Endodermal cell (in vitro differentiated cells): ENCODE measurements at regions not wholly inside any gene's neighbourhood (a gene's known extent, or its start where the extent isn't known, plus 50 kb on each side); places are given as distances from the start of the nearest gene placed in this dataset.

Source experiments
- DNase-seq: peaks from one replicate; pipeline ENCODE4 v3.0.0-alpha.2; 2017
- H3K27ac ChIP-seq: 2 replicates; pipeline ENCODE4 v1.5.1; 2013; ENCODE audit warnings: mild to moderate bottlenecking, low read depth, low read length, moderate library complexity
- H3K27me3 ChIP-seq: 2 replicates; pipeline ENCODE4 v1.6.1; 2013; ENCODE audit warnings: mild to moderate bottlenecking, low read length, moderate library complexity; ENCODE audit not compliant: insufficient read depth, control insufficient read depth, poor library complexity, severe bottlenecking
- H3K36me3 ChIP-seq: 2 replicates; pipeline ENCODE4 v1.7.0; 2013; ENCODE audit warnings: mild to moderate bottlenecking, low read length, moderate library complexity; ENCODE audit not compliant: control insufficient read depth, insufficient read depth
- H3K4me1 ChIP-seq: one replicate; pipeline ENCODE4 v1.7.0; 2013; ENCODE audit warnings: low read length; ENCODE audit not compliant: control insufficient read depth, insufficient read depth
- H3K4me3 ChIP-seq: 2 replicates; pipeline ENCODE4 v1.5.1; 2013; ENCODE audit warnings: mild to moderate bottlenecking, low read length, moderate library complexity
- H3K9ac ChIP-seq: 2 replicates; pipeline ENCODE4 v1.6.1; 2013; ENCODE audit warnings: mild to moderate bottlenecking, low read length, moderate library complexity; ENCODE audit not compliant: poor library complexity, severe bottlenecking; ENCODE audit errors: extremely low read depth
- H3K9me3 ChIP-seq: 2 replicates; pipeline ENCODE4 v1.6.1; 2013; ENCODE audit warnings: mild to moderate bottlenecking, low read length, moderate library complexity; ENCODE audit not compliant: control insufficient read depth
- H3K27ac Mint-ChIP-seq: 2 replicates; pipeline ENCODE4 v1.8.0; 2020; ENCODE audit warnings: mixed read lengths
- H3K27me3 Mint-ChIP-seq: 2 replicates; pipeline ENCODE4 v1.8.0; 2021; ENCODE audit warnings: mild to moderate bottlenecking, mixed read lengths; ENCODE audit not compliant: insufficient read depth
- H3K36me3 Mint-ChIP-seq: 2 replicates; pipeline ENCODE4 v1.8.0; 2020; ENCODE audit warnings: low read depth, mixed read lengths
- H3K4me1 Mint-ChIP-seq: 2 replicates; pipeline ENCODE4 v1.8.0; 2020; ENCODE audit warnings: mixed read lengths
- H3K4me3 Mint-ChIP-seq: 2 replicates; pipeline ENCODE4 v1.8.0; 2020; ENCODE audit warnings: mild to moderate bottlenecking, moderate library complexity, mixed read lengths
- H3K9me3 Mint-ChIP-seq: 2 replicates; pipeline ENCODE4 v1.8.0; 2020; ENCODE audit warnings: mild to moderate bottlenecking, mixed read lengths
- WGBS, 2 experiments: methylation state at CpG; one replicate each; pipeline versions ENCODE4 v1.1.5 to v1.1.7; 2013; ENCODE audit warnings: missing lambda C conversion rate in 2 of 2, mixed read lengths in 1 of 2; ENCODE audit not compliant: insufficient coverage in 1 of 2, insufficient read length in 1 of 2; 5-methylcytosine and 5-hydroxymethylcytosine counted together
- TF ChIP-seq, protein P1 (sequence below): fragments of 200-600 bp; sonication (generic); conservative IDR thresholded peaks from 2 replicates; pipeline ENCODE4 v1.5.0; 2021; ENCODE audit warnings: antibody characterized with exemption, mild to moderate bottlenecking

DNA sequence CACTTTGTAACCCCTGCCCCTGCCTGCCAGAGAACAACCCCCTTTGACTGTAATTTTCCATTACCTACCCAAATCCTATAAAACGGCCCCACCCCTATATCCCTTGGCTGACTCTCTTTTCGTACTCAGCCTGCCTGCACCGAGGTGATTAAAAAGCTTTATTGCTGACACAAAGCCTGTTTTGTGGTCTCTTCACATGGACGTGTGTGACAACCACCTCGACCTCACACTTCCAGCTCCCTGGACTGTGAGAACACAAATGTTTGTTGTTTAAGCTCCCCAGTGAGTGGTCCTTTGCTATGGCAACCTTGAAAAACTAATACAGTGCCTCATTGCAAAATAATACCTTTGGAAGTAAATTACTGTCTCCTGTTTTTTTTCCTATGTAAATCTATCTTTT, 299.2 kb upstream of the POU1F1 start:
- H3K27ac ChIP-seq, result no peak overlapping the region
- no peaks in the 10 kb centered on the region for H3K9me3 ChIP-seq
- Mint-ChIP-seq H3K27me3 (no peaks in the 10 kb centered on the region), H3K27ac (no peak overlapping the region), H3K4me1 (no peaks in the 10 kb centered on the region), H3K9me3 (no peaks in the 10 kb centered on the region), H3K4me3 (no peak overlapping the region), H3K36me3 (no peaks in the 10 kb centered on the region)
- no peak overlapping the region for H3K4me3 ChIP-seq
- no peak overlapping the region for H3K9ac ChIP-seq
- peak; percentile 43 for DNase-seq
- H3K36me3 ChIP-seq, result no peaks in the 10 kb centered on the region
- no peaks in the 10 kb centered on the region for H3K27me3 ChIP-seq
- H3K4me1 ChIP-seq, result no peaks in the 10 kb centered on the region
- TF ChIP-seq, protein P1, sequence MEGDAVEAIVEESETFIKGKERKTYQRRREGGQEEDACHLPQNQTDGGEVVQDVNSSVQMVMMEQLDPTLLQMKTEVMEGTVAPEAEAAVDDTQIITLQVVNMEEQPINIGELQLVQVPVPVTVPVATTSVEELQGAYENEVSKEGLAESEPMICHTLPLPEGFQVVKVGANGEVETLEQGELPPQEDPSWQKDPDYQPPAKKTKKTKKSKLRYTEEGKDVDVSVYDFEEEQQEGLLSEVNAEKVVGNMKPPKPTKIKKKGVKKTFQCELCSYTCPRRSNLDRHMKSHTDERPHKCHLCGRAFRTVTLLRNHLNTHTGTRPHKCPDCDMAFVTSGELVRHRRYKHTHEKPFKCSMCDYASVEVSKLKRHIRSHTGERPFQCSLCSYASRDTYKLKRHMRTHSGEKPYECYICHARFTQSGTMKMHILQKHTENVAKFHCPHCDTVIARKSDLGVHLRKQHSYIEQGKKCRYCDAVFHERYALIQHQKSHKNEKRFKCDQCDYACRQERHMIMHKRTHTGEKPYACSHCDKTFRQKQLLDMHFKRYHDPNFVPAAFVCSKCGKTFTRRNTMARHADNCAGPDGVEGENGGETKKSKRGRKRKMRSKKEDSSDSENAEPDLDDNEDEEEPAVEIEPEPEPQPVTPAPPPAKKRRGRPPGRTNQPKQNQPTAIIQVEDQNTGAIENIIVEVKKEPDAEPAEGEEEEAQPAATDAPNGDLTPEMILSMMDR, result no peak
- 81 to 84% methylated on average over 4 to 5 of the region's 5 CpGs for WGBS, 2 experiments

GRCh38 chr3:87568331-87568730, 291.9 kb upstream of the POU1F1 start:
- no peak overlapping the region for H3K27ac Mint-ChIP-seq
- H3K27me3 Mint-ChIP-seq, result no peaks in the 10 kb centered on the region
- H3K27me3 ChIP-seq, result no peaks in the 10 kb centered on the region
- WGBS, 2 experiments, result 91 to 100% methylated on average over 1 to 5 of the region's 5 CpGs
- H3K36me3 Mint-ChIP-seq, result no peaks in the 10 kb centered on the region
- no peaks in the 10 kb centered on the region for H3K9me3 Mint-ChIP-seq
- H3K4me3 ChIP-seq, result no peak overlapping the region
- no peaks in the 10 kb centered on the region for H3K9me3 ChIP-seq
- TF ChIP-seq, protein P1, result no peak
- no peaks in the 10 kb centered on the region for H3K4me1 Mint-ChIP-seq
- no peaks in the 10 kb centered on the region for H3K36me3 ChIP-seq
- H3K4me3 Mint-ChIP-seq, result no peak overlapping the region
- no peak overlapping the region for H3K27ac ChIP-seq
- no peak for DNase-seq
- H3K4me1 ChIP-seq, result no peaks in the 10 kb centered on the region
- no peak overlapping the region for H3K9ac ChIP-seq

DNA sequence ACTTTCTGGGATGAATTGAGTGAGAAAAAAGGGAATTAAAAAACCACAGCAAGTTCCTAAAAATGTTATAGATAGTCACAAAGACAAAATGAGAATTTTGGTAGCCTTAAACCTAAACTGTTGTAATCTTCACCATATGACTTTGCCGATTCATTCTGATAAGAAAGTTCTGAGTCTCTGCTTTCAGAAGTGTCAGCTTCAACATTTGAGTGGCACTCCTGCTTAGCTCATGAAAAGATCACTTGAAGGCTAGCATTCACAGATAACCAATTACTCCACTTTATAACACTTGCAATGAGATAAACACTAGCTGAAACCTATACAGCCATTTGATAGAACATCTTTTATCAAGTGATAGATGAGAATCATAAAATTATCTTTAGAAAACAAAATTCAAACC, 288.1 kb upstream of the POU1F1 start:
- Histone ChIP-seq H3K9me3 (no peaks in the 10 kb centered on the region), H3K27me3 (no peaks in the 10 kb centered on the region), H3K27ac (no peak overlapping the region), H3K4me1 (no peaks in the 10 kb centered on the region), H3K4me3 (no peak overlapping the region), H3K36me3 (no peaks in the 10 kb centered on the region), H3K9ac (no peak overlapping the region)
- TF ChIP-seq, protein P1, result no peak
- WGBS, 2 experiments, result 93 to 100% methylated on average over 1 of the region's 1 CpG
- Mint-ChIP-seq H3K27ac (no peak overlapping the region), H3K4me1 (no peaks in the 10 kb centered on the region), H3K9me3 (peaks cover 8% of the 10 kb centered on the region), H3K36me3 (no peaks in the 10 kb centered on the region), H3K27me3 (no peaks in the 10 kb centered on the region), H3K4me3 (no peak overlapping the region)
- no peak for DNase-seq
